OCI-LY7 (cell line): ENCODE measurements at regions not wholly inside any gene's neighbourhood (a gene's known extent, or its start where the extent isn't known, plus 50 kb on each side); places are given as distances from the start of the nearest gene placed in this dataset.
"Not testable (repeated sequence)": the region's sequence is repeated elsewhere in the genome, so short reads cannot be mapped to it uniquely, and the experiment has no call there.

Experiments
- BruUV-seq: library from RNA; stranded (reverse); fragments of 400-500 nt; replicated peaks from 2 replicates; lab custom pipeline; 2021; lab: Mats Ljungman, UMichigan
- CTCF ChIA-PET: fragments of 300-600 bp; sonication (Branson Sonifier 250); formaldehyde crosslinking; loops from one replicate; lab custom pipeline; 2022; ENCODE audit warnings: antibody characterized with exemption; ENCODE audit not compliant: unreplicated experiment; lab: Charles Lee
- POLR2A ChIA-PET: fragments of 300-600 bp; sonication (Branson Sonifier 250); formaldehyde crosslinking; loops from one replicate; lab custom pipeline; 2022; ENCODE audit warnings: antibody characterized with exemption; lab: Charles Lee
- DNase-seq: peaks from one replicate; pipeline ENCODE4 v3.0.0-alpha.2; 2015; ENCODE audit warnings: low spot score
- H2AFZ ChIP-seq: fragments of 200-600 bp; sonication (generic), shearing (Covaris generic); 2 replicates; pipeline ENCODE4 v1.6.1; 2014; ENCODE audit warnings: mild to moderate bottlenecking, antibody characterized with exemption, low read length, moderate library complexity
- H3K27ac ChIP-seq: fragments of 200-600 bp; sonication (generic); 2 replicates; pipeline ENCODE4 v1.5.1; 2014; ENCODE audit warnings: mixed run types, low read depth, mild to moderate bottlenecking, moderate library complexity, low read length, inconsistent platforms; ENCODE audit not compliant: poor library complexity, severe bottlenecking
- H3K36me3 ChIP-seq: fragments of 200-600 bp; sonication (generic); 2 replicates; pipeline ENCODE4 v1.6.1; 2014; ENCODE audit warnings: mild to moderate bottlenecking, antibody characterized with exemption, low read length, moderate library complexity, mixed read lengths; ENCODE audit not compliant: insufficient read depth
- H3K4me1 ChIP-seq: fragments of 200-600 bp; sonication (generic); 2 replicates; pipeline ENCODE4 v1.5.1; 2014; ENCODE audit warnings: mild to moderate bottlenecking, low read length; ENCODE audit not compliant: insufficient read depth, poor library complexity, severe bottlenecking
- H3K4me2 ChIP-seq: fragments of 200-600 bp; sonication (generic); 2 replicates; pipeline ENCODE4 v1.6.1; 2014; ENCODE audit warnings: mild to moderate bottlenecking, low read length
- H3K4me3 ChIP-seq: fragments of 200-600 bp; sonication (generic); 2 replicates; pipeline ENCODE4 v1.5.1; 2014; ENCODE audit warnings: mild to moderate bottlenecking, low read depth, low read length; ENCODE audit not compliant: poor library complexity, severe bottlenecking
- H3K79me2 ChIP-seq: fragments of 200-600 bp; sonication (generic); 2 replicates; pipeline ENCODE4 v1.6.1; 2016; ENCODE audit warnings: low read depth, mild to moderate bottlenecking, low read length, moderate library complexity, mixed read lengths; ENCODE audit not compliant: insufficient read depth
- H3K9me2 ChIP-seq: fragments of 200-600 bp; sonication (generic); 2 replicates; pipeline ENCODE4 v1.6.1; 2016; ENCODE audit warnings: mild to moderate bottlenecking, low read length, mixed read lengths; ENCODE audit not compliant: insufficient read depth
- H3K9me3 ChIP-seq: fragments of 200-600 bp; sonication (generic); 2 replicates; pipeline ENCODE4 v1.6.1; 2014; ENCODE audit warnings: mild to moderate bottlenecking, mixed run types, low read length, mixed read lengths
- H4K20me1 ChIP-seq: fragments of 200-600 bp; sonication (generic); 2 replicates; pipeline ENCODE4 v1.6.1; 2014; ENCODE audit warnings: mild to moderate bottlenecking, antibody characterized with exemption, low read length, moderate library complexity, mixed read lengths; ENCODE audit not compliant: insufficient read depth
- CTCF ChIP-seq: fragments of 200-600 bp; sonication (generic); conservative IDR thresholded peaks from 2 replicates; pipeline ENCODE4 v1.5.1; 2014; ENCODE audit warnings: mild to moderate bottlenecking, antibody characterized with exemption, low read length, moderate library complexity, mixed read lengths
- EZH2phosphoT487 ChIP-seq: fragments of 200-600 bp; sonication (generic); IDR thresholded peaks from 2 replicates; pipeline ENCODE4 v1.6.1; 2018; ENCODE audit warnings: low read depth, borderline replicate concordance, mild to moderate bottlenecking, mixed run types, antibody characterized with exemption, low read length, moderate library complexity, mixed read lengths
- intact Hi-C: fragments of 100-400 bp; cut with micrococcal nuclease; formaldehyde crosslinking; loops from one replicate; pipeline ENCODE4 v1.10.0; 2022; ENCODE audit not compliant: unreplicated experiment

DNA sequence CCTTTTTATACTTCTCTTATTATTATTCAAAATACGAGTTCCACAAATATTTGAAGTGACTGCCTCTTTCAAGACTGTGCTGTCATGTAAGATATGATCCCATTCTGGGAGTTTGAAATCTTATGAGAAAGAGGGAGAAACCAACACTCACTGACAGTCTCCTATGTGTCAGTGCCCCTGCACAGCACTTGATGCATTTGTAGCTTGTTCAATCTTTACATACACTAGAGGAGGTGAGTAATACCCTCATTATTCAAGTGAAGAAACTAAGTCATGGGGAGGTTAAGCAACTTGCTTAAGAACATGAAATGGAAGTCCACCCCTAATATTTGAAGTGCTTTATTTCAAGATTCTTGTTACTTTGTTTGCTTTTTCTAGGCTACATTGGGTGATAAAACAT is 459.5 kb upstream of the FANCL start:
- no TSS peak for BruUV-seq
- Histone ChIP-seq H2AFZ (no peak overlapping the region), H3K36me3 (no peaks in the 10 kb centered on the region), H3K27ac (no peak overlapping the region), H3K4me1 (no peaks in the 10 kb centered on the region), H3K4me2 (no peak overlapping the region), H3K79me2 (no peaks in the 10 kb centered on the region), H3K4me3 (no peak overlapping the region), H4K20me1 (no peaks in the 10 kb centered on the region), H3K9me2 (no peaks in the 10 kb centered on the region), H3K9me3 (no peaks in the 10 kb centered on the region)
- no peak for DNase-seq
- CTCF ChIA-PET, result no interaction called here
- no peak for TF ChIP-seq EZH2phosphoT487
- TF ChIP-seq CTCF, result no peak
- POLR2A ChIA-PET, result no interaction called here
- intact Hi-C loops, result no loop called here

- DNase-seq, result no peak
- H3K27ac ChIP-seq, result no peak overlapping the region
- H3K9me2 ChIP-seq, result no peaks in the 10 kb centered on the region
- no peaks in the 10 kb centered on the region for H3K9me3 ChIP-seq
- no peak overlapping the region for H2AFZ ChIP-seq
- no TSS peak for BruUV-seq
- ChIA-PET CTCF (no interaction called here), POLR2A (interaction anchor here (0.6 to 0.7 kb wide), 2 partner anchors 75 to 1058 kb away, joined by 3 to 4 read pairs; no protein-coding TSS in a partner anchor)
- intact Hi-C loops, result no loop called here
- no peaks in the 10 kb centered on the region for H3K79me2 ChIP-seq
- no peaks in the 10 kb centered on the region for H4K20me1 ChIP-seq
- H3K4me3 ChIP-seq, result no peak overlapping the region
- no peaks in the 10 kb centered on the region for H3K36me3 ChIP-seq
- H3K4me2 ChIP-seq, result no peak overlapping the region
- TF ChIP-seq EZH2phosphoT487, result no peak
- H3K4me1 ChIP-seq, result no peaks in the 10 kb centered on the region
Observed at GRCh38 chr2:58699411-58699810, 458.3 kb upstream of the FANCL start.

DNA sequence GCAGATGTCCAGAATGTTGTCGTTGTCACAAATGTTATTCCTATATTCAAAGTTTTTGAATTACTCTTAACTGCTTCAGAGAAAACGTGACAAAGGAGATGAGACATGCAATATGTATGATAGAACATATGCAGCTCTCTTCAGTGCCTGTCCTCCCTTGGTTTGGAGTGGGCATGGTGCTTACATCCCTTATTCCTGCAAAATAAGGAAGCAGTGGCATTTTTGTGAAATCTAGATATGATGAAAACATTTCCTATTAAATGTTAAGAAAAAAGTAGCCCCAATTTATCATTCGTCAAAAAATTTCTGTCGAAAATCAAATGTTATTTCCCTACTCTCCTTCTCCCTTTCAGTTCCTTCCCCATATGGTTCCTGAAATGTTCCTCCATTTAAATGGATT is 457.5 kb upstream of the FANCL start:
- Histone ChIP-seq H3K36me3 (no peaks in the 10 kb centered on the region), H3K9me2 (no peaks in the 10 kb centered on the region), H2AFZ (no peak overlapping the region), H3K27ac (no peak overlapping the region), H3K79me2 (no peaks in the 10 kb centered on the region), H3K4me3 (no peak overlapping the region), H3K9me3 (no peaks in the 10 kb centered on the region), H3K4me1 (no peaks in the 10 kb centered on the region), H3K4me2 (no peak overlapping the region), H4K20me1 (no peaks in the 10 kb centered on the region)
- intact Hi-C loops, result no loop called here
- TF ChIP-seq EZH2phosphoT487 (no peak), CTCF (no peak)
- BruUV-seq, result no TSS peak
- ChIA-PET POLR2A (no interaction called here), CTCF (no interaction called here)
- no peak for DNase-seq

- H3K4me3 ChIP-seq, H3K36me3 ChIP-seq, H4K20me1 ChIP-seq, H3K4me1 ChIP-seq, DNase-seq, H3K4me2 ChIP-seq, CTCF ChIA-PET, H2AFZ ChIP-seq, H3K9me3 ChIP-seq, BruUV-seq, H3K9me2 ChIP-seq, intact Hi-C loops, H3K79me2 ChIP-seq, H3K27ac ChIP-seq: not testable (repeated sequence)
- POLR2A ChIA-PET, result interaction anchor here (1.2 kb wide), 1 partner anchor 42 kb away, joined by 3 read pairs; no protein-coding TSS in a partner anchor
Observed at GRCh38 chr2:58694114-58694513, 453.0 kb upstream of the FANCL start.

- H3K27ac ChIP-seq, H4K20me1 ChIP-seq, H3K4me1 ChIP-seq, H3K9me2 ChIP-seq, BruUV-seq, H3K36me3 ChIP-seq, DNase-seq, POLR2A ChIA-PET, H2AFZ ChIP-seq, H3K4me2 ChIP-seq, H3K79me2 ChIP-seq, intact Hi-C loops, H3K9me3 ChIP-seq, H3K4me3 ChIP-seq: not testable (repeated sequence)
- CTCF ChIA-PET, result interaction anchor here (0.6 kb wide), 1 partner anchor 20 kb away, joined by 3 read pairs; no protein-coding TSS in a partner anchor
Observed at GRCh38 chr2:58691041-58691440, 449.9 kb upstream of the FANCL start.
